Astrocyte (in vitro differentiated cells and primary cell): ENCODE measurements at regions not wholly inside any gene's neighbourhood (a gene's known extent, or its start where the extent isn't known, plus 50 kb on each side); places are given as distances from the start of the nearest gene placed in this dataset.

Experiments used
- DNase-seq: peaks from one replicate; pipeline ENCODE4 v3.0.0-alpha.2; 2010; ENCODE audit warnings: low read depth
- FAIRE-seq: peaks from 2 replicates; lab custom pipeline; 2011; peaks lifted over from hg19 to GRCh38; lab: Jason Lieb, UNC
- H2AFZ ChIP-seq: 2 replicates; pipeline ENCODE4 v1.6.0; 2012; ENCODE audit warnings: low read depth, low read length, inconsistent platforms
- H3K27ac ChIP-seq: 2 replicates; pipeline ENCODE4 v1.5.1; 2011; ENCODE audit warnings: low read depth, low read length, inconsistent platforms
- H3K27me3 ChIP-seq: 2 replicates; pipeline ENCODE4 v1.6.0; 2011; ENCODE audit warnings: low read length, inconsistent platforms; ENCODE audit not compliant: insufficient read depth
- H3K36me3 ChIP-seq: 2 replicates; pipeline ENCODE4 v1.5.1; 2011; ENCODE audit warnings: low read length, inconsistent platforms; ENCODE audit not compliant: insufficient read depth
- H3K4me1 ChIP-seq: 2 replicates; pipeline ENCODE4 v1.5.1; 2011; ENCODE audit warnings: low read length, inconsistent platforms; ENCODE audit not compliant: insufficient read depth
- H3K4me2 ChIP-seq: 2 replicates; pipeline ENCODE4 v1.6.0; 2012; ENCODE audit warnings: low read length, inconsistent platforms
- H3K4me3 ChIP-seq: 2 replicates; pipeline ENCODE4 v1.5.1; 2011; ENCODE audit warnings: low read depth, mild to moderate bottlenecking, low read length, inconsistent platforms; ENCODE audit not compliant: insufficient read depth
- H3K79me2 ChIP-seq: 2 replicates; pipeline ENCODE4 v1.6.0; 2012; ENCODE audit warnings: mild to moderate bottlenecking, low read length, inconsistent platforms; ENCODE audit not compliant: insufficient read depth
- H3K9ac ChIP-seq: 2 replicates; pipeline ENCODE4 v1.6.0; 2012; ENCODE audit warnings: mild to moderate bottlenecking, low read length, inconsistent platforms
- H3K9me3 ChIP-seq: 2 replicates; pipeline ENCODE4 v1.5.1; 2012; ENCODE audit warnings: low read depth, mild to moderate bottlenecking, low read length, inconsistent platforms; ENCODE audit not compliant: insufficient read depth
- H4K20me1 ChIP-seq: 2 replicates; pipeline ENCODE4 v1.6.0; 2012; ENCODE audit warnings: low read length, inconsistent platforms; ENCODE audit not compliant: insufficient read depth
- H3K27ac Mint-ChIP-seq: one replicate; pipeline ENCODE4 v1.8.0; 2021; ENCODE audit warnings: mild to moderate bottlenecking, mixed read lengths; ENCODE audit not compliant: unreplicated experiment
- H3K27me3 Mint-ChIP-seq: one replicate; pipeline ENCODE4 v1.8.0; 2021; ENCODE audit warnings: low read depth, mixed read lengths; ENCODE audit not compliant: unreplicated experiment
- H3K36me3 Mint-ChIP-seq: one replicate; pipeline ENCODE4 v1.8.0; 2021; ENCODE audit warnings: low read depth, mixed read lengths; ENCODE audit not compliant: unreplicated experiment
- H3K4me1 Mint-ChIP-seq: one replicate; pipeline ENCODE4 v1.8.0; 2021; ENCODE audit warnings: low read depth, mixed read lengths; ENCODE audit not compliant: unreplicated experiment
- H3K4me3 Mint-ChIP-seq: one replicate; pipeline ENCODE4 v1.8.0; 2021; ENCODE audit warnings: mild to moderate bottlenecking, moderate library complexity, mixed read lengths; ENCODE audit not compliant: unreplicated experiment
- H3K9me3 Mint-ChIP-seq: one replicate; pipeline ENCODE4 v1.8.0; 2021; ENCODE audit warnings: mild to moderate bottlenecking, mixed read lengths; ENCODE audit not compliant: unreplicated experiment
- EZH2 ChIP-seq: IDR thresholded peaks from 2 replicates; pipeline ENCODE4 v1.6.1; 2012; ENCODE audit warnings: mild to moderate bottlenecking, low read length, inconsistent platforms; ENCODE audit not compliant: insufficient read depth
- TF ChIP-seq, protein P1 (sequence below): IDR thresholded peaks from 2 replicates; pipeline ENCODE4 v1.5.1; 2011; ENCODE audit warnings: low read depth, mild to moderate bottlenecking, inconsistent platforms, low read length, moderate library complexity; ENCODE audit not compliant: insufficient read depth

DNA sequence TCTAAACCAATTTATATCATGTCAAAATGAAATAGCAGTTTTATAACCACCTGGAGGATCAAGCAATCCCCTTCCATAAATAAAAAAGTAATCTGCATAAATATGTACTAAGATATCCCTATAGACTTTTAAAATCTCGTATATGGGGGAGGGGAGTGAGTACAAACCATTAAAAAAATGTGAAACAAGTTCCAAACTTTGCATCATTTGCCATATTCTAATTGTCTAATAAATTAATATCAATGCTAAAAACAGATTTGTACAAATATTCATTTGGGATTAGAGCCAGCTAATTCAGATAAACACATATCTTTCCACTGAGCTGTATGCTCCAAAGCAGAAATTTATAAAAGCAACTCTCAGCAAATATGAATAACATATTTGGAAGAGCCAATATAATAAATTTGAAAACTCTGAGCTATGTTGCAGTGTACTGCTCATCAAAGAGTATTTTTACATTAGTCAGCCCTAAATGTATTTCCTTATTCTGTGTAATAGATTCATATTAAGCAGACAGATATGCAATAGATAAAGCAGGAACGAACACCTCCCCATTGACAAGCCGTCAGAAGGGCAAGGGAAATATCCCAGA is 970.2 kb downstream of the EFNB2 start:
- Histone ChIP-seq H3K27me3 (no peaks in the 10 kb centered on the region), H3K4me3 (no peak overlapping the region), H2AFZ (no peak overlapping the region), H3K9ac (no peak overlapping the region), H4K20me1 (no peaks in the 10 kb centered on the region), H3K9me3 (no peaks in the 10 kb centered on the region), H3K36me3 (no peaks in the 10 kb centered on the region), H3K4me2 (no peak overlapping the region), H3K27ac (no peak overlapping the region), H3K4me1 (no peaks in the 10 kb centered on the region), H3K79me2 (no peaks in the 10 kb centered on the region)
- TF ChIP-seq, protein P1, sequence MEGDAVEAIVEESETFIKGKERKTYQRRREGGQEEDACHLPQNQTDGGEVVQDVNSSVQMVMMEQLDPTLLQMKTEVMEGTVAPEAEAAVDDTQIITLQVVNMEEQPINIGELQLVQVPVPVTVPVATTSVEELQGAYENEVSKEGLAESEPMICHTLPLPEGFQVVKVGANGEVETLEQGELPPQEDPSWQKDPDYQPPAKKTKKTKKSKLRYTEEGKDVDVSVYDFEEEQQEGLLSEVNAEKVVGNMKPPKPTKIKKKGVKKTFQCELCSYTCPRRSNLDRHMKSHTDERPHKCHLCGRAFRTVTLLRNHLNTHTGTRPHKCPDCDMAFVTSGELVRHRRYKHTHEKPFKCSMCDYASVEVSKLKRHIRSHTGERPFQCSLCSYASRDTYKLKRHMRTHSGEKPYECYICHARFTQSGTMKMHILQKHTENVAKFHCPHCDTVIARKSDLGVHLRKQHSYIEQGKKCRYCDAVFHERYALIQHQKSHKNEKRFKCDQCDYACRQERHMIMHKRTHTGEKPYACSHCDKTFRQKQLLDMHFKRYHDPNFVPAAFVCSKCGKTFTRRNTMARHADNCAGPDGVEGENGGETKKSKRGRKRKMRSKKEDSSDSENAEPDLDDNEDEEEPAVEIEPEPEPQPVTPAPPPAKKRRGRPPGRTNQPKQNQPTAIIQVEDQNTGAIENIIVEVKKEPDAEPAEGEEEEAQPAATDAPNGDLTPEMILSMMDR, result no peak
- TF ChIP-seq EZH2, result no peak
- peaks cover 13% of the 10 kb centered on the region for H3K4me1 Mint-ChIP-seq
- FAIRE-seq (no peak), DNase-seq (no peak)
- H3K27ac Mint-ChIP-seq, result no peak overlapping the region
- H3K4me3 Mint-ChIP-seq, result no peak overlapping the region
- H3K27me3 Mint-ChIP-seq, result no peaks in the 10 kb centered on the region
- H3K9me3 Mint-ChIP-seq, result no peaks in the 10 kb centered on the region
- no peaks in the 10 kb centered on the region for H3K36me3 Mint-ChIP-seq

DNA sequence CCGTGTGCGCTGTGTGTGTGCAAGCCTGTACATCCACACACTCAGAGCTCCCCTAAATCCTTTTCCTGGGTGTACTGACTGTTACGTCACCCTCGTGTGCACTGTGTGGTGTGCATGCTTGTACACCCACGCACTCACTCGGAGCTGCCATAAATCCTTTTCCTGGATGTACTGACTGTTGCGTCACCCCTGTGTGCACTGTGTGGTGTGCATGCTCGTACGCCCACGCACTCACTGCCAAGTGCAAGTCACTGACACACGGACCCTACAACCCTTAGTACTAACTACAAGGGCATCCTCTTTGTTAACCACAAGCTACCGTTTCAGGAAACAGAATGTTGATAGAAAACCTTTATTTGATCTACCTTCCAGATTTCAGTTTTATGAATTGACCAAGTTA is 983.4 kb downstream of the EFNB2 start:
- Histone ChIP-seq H2AFZ (no peak overlapping the region), H3K9me3 (no peaks in the 10 kb centered on the region), H3K4me3 (no peak overlapping the region), H3K79me2 (no peaks in the 10 kb centered on the region), H3K4me2 (no peak overlapping the region), H4K20me1 (no peaks in the 10 kb centered on the region), H3K9ac (no peak overlapping the region), H3K27ac (no peak overlapping the region), H3K27me3 (no peaks in the 10 kb centered on the region), H3K36me3 (no peaks in the 10 kb centered on the region), H3K4me1 (no peaks in the 10 kb centered on the region)
- FAIRE-seq, result no peak
- Mint-ChIP-seq H3K27ac (no peak overlapping the region), H3K4me1 (no peaks in the 10 kb centered on the region), H3K9me3 (no peaks in the 10 kb centered on the region), H3K4me3 (no peak overlapping the region), H3K36me3 (no peaks in the 10 kb centered on the region), H3K27me3 (no peaks in the 10 kb centered on the region)
- no peak for DNase-seq
- no peak for TF ChIP-seq EZH2
- TF ChIP-seq, protein P1, result no peak

DNA sequence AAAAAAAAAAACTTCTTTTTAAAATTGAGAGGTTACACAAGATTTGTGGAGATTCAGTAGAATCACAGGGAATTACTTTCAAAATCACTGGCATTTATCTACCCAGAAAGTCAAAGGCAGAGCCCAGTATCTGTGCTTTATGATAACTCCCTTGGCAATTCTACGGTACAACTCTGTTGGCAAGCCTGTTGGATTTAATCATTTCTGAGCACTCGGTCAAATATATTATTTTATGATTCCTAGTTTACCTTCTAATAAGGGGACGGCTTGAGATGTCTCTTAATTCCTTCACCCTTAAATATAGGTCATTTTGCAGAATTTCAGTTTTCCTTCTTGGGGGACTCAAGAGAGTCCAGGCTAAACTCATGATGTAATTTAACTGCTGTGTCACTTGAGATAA is 987.6 kb downstream of the EFNB2 start:
- Mint-ChIP-seq H3K9me3 (no peaks in the 10 kb centered on the region), H3K27ac (no peak overlapping the region), H3K4me3 (no peak overlapping the region), H3K27me3 (no peaks in the 10 kb centered on the region), H3K36me3 (no peaks in the 10 kb centered on the region), H3K4me1 (no peaks in the 10 kb centered on the region)
- Histone ChIP-seq H3K36me3 (no peaks in the 10 kb centered on the region), H3K4me3 (no peak overlapping the region), H3K79me2 (no peaks in the 10 kb centered on the region), H3K9ac (no peak overlapping the region), H3K27me3 (no peaks in the 10 kb centered on the region), H3K4me2 (no peak overlapping the region), H3K9me3 (no peaks in the 10 kb centered on the region), H4K20me1 (no peaks in the 10 kb centered on the region), H3K27ac (no peak overlapping the region), H3K4me1 (no peaks in the 10 kb centered on the region), H2AFZ (no peak overlapping the region)
- FAIRE-seq, result no peak
- no peak for DNase-seq
- no peak for TF ChIP-seq EZH2
- TF ChIP-seq, protein P1, result no peak
